Activated B cell treated with CpG ODN at 0.5 μM for 24 hours (primary cell): ENCODE measurements at regions not wholly inside any gene's neighbourhood (a gene's known extent, or its start where the extent isn't known, plus 50 kb on each side); places are given as distances from the start of the nearest gene placed in this dataset.

Experiments used
- ATAC-seq: fragments of 200-7000 bp; cut with Tn5 transposase; one replicate; pipeline ENCODE4 v1.10.0; 2021; ENCODE audit warnings: low read depth, mild to moderate bottlenecking, moderate library complexity
- CTCF ChIA-PET: fragments of 350-600 bp; sonication (Branson Sonifier 250); formaldehyde crosslinking; loops from one replicate; lab custom pipeline; 2021; ENCODE audit warnings: antibody characterized with exemption; lab: Charles Lee
- POLR2A ChIA-PET: fragments of 350-600 bp; sonication (Branson Sonifier 250); formaldehyde crosslinking; loops from one replicate; lab custom pipeline; 2021; ENCODE audit warnings: antibody characterized with exemption; lab: Charles Lee
- DNase-seq: peaks from one replicate; pipeline ENCODE4 v3.0.0; 2022
- H3K27ac Mint-ChIP-seq: one replicate; pipeline ENCODE4 v1.8.0; 2020; ENCODE audit warnings: mixed read lengths
- H3K27me3 Mint-ChIP-seq: one replicate; pipeline ENCODE4 v1.8.0; 2021; ENCODE audit warnings: mixed read lengths
- H3K36me3 Mint-ChIP-seq: one replicate; pipeline ENCODE4 v1.8.0; 2021; ENCODE audit warnings: low read depth, mixed read lengths
- H3K4me1 Mint-ChIP-seq: one replicate; pipeline ENCODE4 v1.8.0; 2021; ENCODE audit warnings: mixed read lengths
- H3K4me3 Mint-ChIP-seq: one replicate; pipeline ENCODE4 v1.8.0; 2020; ENCODE audit warnings: mild to moderate bottlenecking, mixed read lengths
- H3K9me3 Mint-ChIP-seq: one replicate; pipeline ENCODE4 v1.8.0; 2020; ENCODE audit warnings: mixed read lengths
- CTCF ChIP-seq: fragments of 200-600 bp; IDR thresholded peaks from one replicate; pipeline ENCODE4 v1.8.0; 2022; ENCODE audit warnings: antibody characterized with exemption, mild to moderate bottlenecking
- intact Hi-C: fragments of 100-400 bp; cut with micrococcal nuclease; formaldehyde crosslinking; loops from one replicate; pipeline ENCODE4 v1.15.1; 2024

- Mint-ChIP-seq H3K4me1 (no peaks in the 10 kb centered on the region), H3K27me3 (peaks cover 17% of the 10 kb centered on the region), H3K9me3 (no peaks in the 10 kb centered on the region), H3K4me3 (no peak overlapping the region), H3K36me3 (no peaks in the 10 kb centered on the region), H3K27ac (no peak overlapping the region)
- DNase-seq = no peak
- ChIA-PET CTCF (no interaction called here), POLR2A (no interaction called here)
- intact Hi-C loops = no loop called here
- no peak for ATAC-seq
- no peak for TF ChIP-seq CTCF
Observed at GRCh38 chr6:4521070-4521469, 255.1 kb upstream of the CDYL start.

GRCh38 chr6:4518506-4518905 lies 257.7 kb upstream of the CDYL start:
- ChIA-PET POLR2A (no interaction called here), CTCF (no interaction called here)
- H3K27ac Mint-ChIP-seq = no peak overlapping the region
- H3K4me3 Mint-ChIP-seq = no peak overlapping the region
- H3K9me3 Mint-ChIP-seq = no peaks in the 10 kb centered on the region
- H3K4me1 Mint-ChIP-seq = no peaks in the 10 kb centered on the region
- TF ChIP-seq CTCF = no peak
- DNase-seq (no peak), ATAC-seq (no peak)
- H3K27me3 Mint-ChIP-seq = peaks cover 8% of the 10 kb centered on the region
- intact Hi-C loops = no loop called here
- H3K36me3 Mint-ChIP-seq = no peaks in the 10 kb centered on the region

DNA sequence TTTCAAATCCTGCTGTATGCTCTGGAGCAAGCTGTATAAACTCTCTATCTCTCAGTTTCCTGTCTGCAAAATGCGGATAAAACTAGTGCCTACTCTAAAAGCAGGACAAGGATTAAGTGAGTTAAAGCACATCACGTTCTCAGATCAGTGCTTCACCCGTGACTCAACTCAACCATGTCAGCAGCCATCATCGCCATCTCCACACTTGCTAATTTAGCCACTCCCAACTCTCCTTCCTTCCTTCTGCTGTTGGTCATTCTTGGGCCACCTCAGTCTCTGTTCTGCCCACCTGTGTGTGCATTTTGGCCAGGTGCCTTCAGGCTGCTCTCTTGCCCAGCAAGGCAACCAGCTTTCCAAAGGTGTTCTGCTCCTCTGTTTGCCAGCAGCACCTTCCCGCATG lies 260.0 kb upstream of the CDYL start:
- intact Hi-C loops = no loop called here
- DNase-seq = no peak
- Mint-ChIP-seq H3K4me1 (no peaks in the 10 kb centered on the region), H3K9me3 (no peaks in the 10 kb centered on the region), H3K36me3 (no peaks in the 10 kb centered on the region), H3K27me3 (peaks cover 2% of the 10 kb centered on the region), H3K27ac (no peak overlapping the region), H3K4me3 (no peak overlapping the region)
- ChIA-PET POLR2A (interaction anchor here (0.7 kb wide), 1 partner anchor 190 kb away, joined by 3 read pairs; no protein-coding TSS in a partner anchor), CTCF (no interaction called here)
- ATAC-seq = no peak
- no peak for TF ChIP-seq CTCF

- TF ChIP-seq CTCF = no peak
- DNase-seq = no peak
- no peak overlapping the region for H3K4me3 Mint-ChIP-seq
- no peak for ATAC-seq
- POLR2A ChIA-PET = no interaction called here
- H3K9me3 Mint-ChIP-seq = no peaks in the 10 kb centered on the region
- H3K27ac Mint-ChIP-seq = no peak overlapping the region
- no peaks in the 10 kb centered on the region for H3K36me3 Mint-ChIP-seq
- intact Hi-C loops = no loop called here
- H3K4me1 Mint-ChIP-seq = no peaks in the 10 kb centered on the region
- CTCF ChIA-PET = no interaction called here
- H3K27me3 Mint-ChIP-seq = peaks cover 3% of the 10 kb centered on the region
Observed at GRCh38 chr6:4513561-4513960, 262.6 kb upstream of the CDYL start.

DNA sequence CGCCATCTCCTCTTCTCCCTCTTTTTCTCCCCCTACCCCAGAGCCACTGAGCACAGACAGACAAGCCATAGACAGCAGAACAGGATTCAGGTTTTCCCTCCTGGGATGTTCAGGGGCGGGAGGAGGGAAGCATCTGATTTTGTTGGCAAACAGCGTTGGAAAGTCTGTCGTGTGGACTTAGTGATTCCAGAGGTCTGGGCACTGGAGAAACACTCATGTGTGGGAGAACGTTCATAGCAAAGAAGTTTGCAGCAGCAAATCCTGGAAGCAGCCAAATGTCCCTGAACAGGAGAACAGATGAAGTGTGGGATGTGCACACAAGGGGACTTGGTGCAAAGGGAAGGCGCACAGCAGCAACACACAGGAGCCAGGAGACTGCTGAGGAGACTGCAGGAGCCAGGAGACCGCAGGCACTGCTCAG lies 264.1 kb upstream of the CDYL start:
- Mint-ChIP-seq H3K4me1 (no peaks in the 10 kb centered on the region), H3K27me3 (peaks cover 5% of the 10 kb centered on the region), H3K36me3 (no peaks in the 10 kb centered on the region), H3K4me3 (no peak overlapping the region), H3K9me3 (no peaks in the 10 kb centered on the region), H3K27ac (no peak overlapping the region)
- ChIA-PET CTCF (no interaction called here), POLR2A (no interaction called here)
- intact Hi-C loops = no loop called here
- TF ChIP-seq CTCF = no peak
- DNase-seq = no peak
- ATAC-seq = no peak
